ENCODE measurements at regions not wholly inside any gene's neighbourhood (a gene's known extent, or its start where the extent isn't known, plus 50 kb on each side); places are given as distances from the start of the nearest gene placed in this dataset.
"Not testable (repeated sequence)": the region's sequence is repeated elsewhere in the genome, so short reads cannot be mapped to it uniquely, and the experiment has no call there.

GRCh38 chr2:20113004-20113796, 61.8 kb upstream of the LAPTM4A start:
- Mint-ChIP-seq H3K4me1 (ENCODE audit: low read depth) (no peaks in the 10 kb centered on the region), H3K9me3 (ENCODE audit: low read depth) (no peaks in the 10 kb centered on the region), H3K4me3 (ENCODE audit: low read depth) (no peak overlapping the region), H3K36me3 (ENCODE audit: insufficient read depth) (no peaks in the 10 kb centered on the region), H3K27me3 (peaks cover 17% of the 10 kb centered on the region), H3K27ac (no peak overlapping the region)
- DNase-seq (ENCODE audit: low spot score, unreplicated experiment), result no peak
- TF ChIP-seq, protein P1, sequence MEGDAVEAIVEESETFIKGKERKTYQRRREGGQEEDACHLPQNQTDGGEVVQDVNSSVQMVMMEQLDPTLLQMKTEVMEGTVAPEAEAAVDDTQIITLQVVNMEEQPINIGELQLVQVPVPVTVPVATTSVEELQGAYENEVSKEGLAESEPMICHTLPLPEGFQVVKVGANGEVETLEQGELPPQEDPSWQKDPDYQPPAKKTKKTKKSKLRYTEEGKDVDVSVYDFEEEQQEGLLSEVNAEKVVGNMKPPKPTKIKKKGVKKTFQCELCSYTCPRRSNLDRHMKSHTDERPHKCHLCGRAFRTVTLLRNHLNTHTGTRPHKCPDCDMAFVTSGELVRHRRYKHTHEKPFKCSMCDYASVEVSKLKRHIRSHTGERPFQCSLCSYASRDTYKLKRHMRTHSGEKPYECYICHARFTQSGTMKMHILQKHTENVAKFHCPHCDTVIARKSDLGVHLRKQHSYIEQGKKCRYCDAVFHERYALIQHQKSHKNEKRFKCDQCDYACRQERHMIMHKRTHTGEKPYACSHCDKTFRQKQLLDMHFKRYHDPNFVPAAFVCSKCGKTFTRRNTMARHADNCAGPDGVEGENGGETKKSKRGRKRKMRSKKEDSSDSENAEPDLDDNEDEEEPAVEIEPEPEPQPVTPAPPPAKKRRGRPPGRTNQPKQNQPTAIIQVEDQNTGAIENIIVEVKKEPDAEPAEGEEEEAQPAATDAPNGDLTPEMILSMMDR (IDR thresholded peaks at IDR 0.05; ENCODE audit: unreplicated experiment), result no peak

DNA sequence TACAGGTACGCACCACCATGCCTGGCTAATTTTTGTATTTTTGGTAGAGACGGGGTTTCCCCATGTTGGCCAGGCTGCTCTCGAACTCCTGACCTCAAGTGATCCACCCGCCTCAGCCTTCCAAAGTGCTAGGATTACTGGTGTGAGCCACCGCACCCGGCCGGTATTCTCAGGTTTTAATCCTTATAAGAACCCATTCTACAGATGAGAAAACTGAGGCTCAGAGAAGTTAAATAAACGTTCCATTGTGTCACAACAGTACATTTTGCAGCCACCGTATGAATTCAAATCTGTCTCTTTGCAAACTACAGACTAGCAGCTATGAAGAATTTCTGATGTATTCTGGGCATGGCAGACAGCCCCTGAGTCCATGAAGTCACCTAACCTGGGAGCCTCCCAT, 60.9 kb upstream of the LAPTM4A start:
- H3K4me1 Mint-ChIP-seq (ENCODE audit: low read depth); H3K9me3 Mint-ChIP-seq (ENCODE audit: low read depth); H3K36me3 Mint-ChIP-seq (ENCODE audit: insufficient read depth); DNase-seq (ENCODE audit: low spot score, unreplicated experiment); H3K27ac Mint-ChIP-seq; H3K4me3 Mint-ChIP-seq (ENCODE audit: low read depth): not testable (repeated sequence)
- H3K27me3 Mint-ChIP-seq, result peaks cover 17% of the 10 kb centered on the region

GRCh38 chr2:20111311-20112131, 60.1 kb upstream of the LAPTM4A start:
- peaks cover 16% of the 10 kb centered on the region for H3K27me3 Mint-ChIP-seq
- H3K27ac Mint-ChIP-seq, result no peak overlapping the region
- H3K36me3 Mint-ChIP-seq (ENCODE audit: insufficient read depth), result no peaks in the 10 kb centered on the region
- DNase-seq (ENCODE audit: low spot score, unreplicated experiment), result no peak
- peaks cover 1% of the 10 kb centered on the region for H3K4me1 Mint-ChIP-seq (ENCODE audit: low read depth)
- no peak overlapping the region for H3K4me3 Mint-ChIP-seq (ENCODE audit: low read depth)
- no peaks in the 10 kb centered on the region for H3K9me3 Mint-ChIP-seq (ENCODE audit: low read depth)
- TF ChIP-seq, protein P1 (IDR thresholded peaks at IDR 0.05; ENCODE audit: unreplicated experiment), result no peak

- Mint-ChIP-seq H3K4me3 (ENCODE audit: low read depth) (no peak overlapping the region), H3K27me3 (peaks cover 22% of the 10 kb centered on the region), H3K9me3 (ENCODE audit: low read depth) (no peaks in the 10 kb centered on the region), H3K36me3 (ENCODE audit: insufficient read depth) (no peaks in the 10 kb centered on the region), H3K4me1 (ENCODE audit: low read depth) (peaks cover 1% of the 10 kb centered on the region), H3K27ac (no peak overlapping the region)
- TF ChIP-seq, protein P1 (IDR thresholded peaks at IDR 0.05; ENCODE audit: unreplicated experiment), result no peak
- DNase-seq (ENCODE audit: low spot score, unreplicated experiment), result no peak
These were observed 59.4 kb upstream of the LAPTM4A start for GRCh38 chr2:20110876-20111275.

GRCh38 chr2:20110383-20110782, 59.0 kb upstream of the LAPTM4A start:
- no peaks in the 10 kb centered on the region for H3K36me3 Mint-ChIP-seq (ENCODE audit: insufficient read depth)
- TF ChIP-seq, protein P1 (IDR thresholded peaks at IDR 0.05; ENCODE audit: unreplicated experiment), result no peak
- peaks cover 27% of the 10 kb centered on the region for H3K27me3 Mint-ChIP-seq
- DNase-seq (ENCODE audit: low spot score, unreplicated experiment), result no peak
- H3K27ac Mint-ChIP-seq, result no peak overlapping the region
- peaks cover 1% of the 10 kb centered on the region for H3K4me1 Mint-ChIP-seq (ENCODE audit: low read depth)
- no peak overlapping the region for H3K4me3 Mint-ChIP-seq (ENCODE audit: low read depth)
- no peaks in the 10 kb centered on the region for H3K9me3 Mint-ChIP-seq (ENCODE audit: low read depth)

All from progenitor cell of endocrine pancreas (in vitro differentiated cells).